Upper lobe of left lung (tissue), 4 donors: ENCODE measurements at regions not wholly inside any gene's neighbourhood (a gene's known extent, or its start where the extent isn't known, plus 50 kb on each side); places are given as distances from the start of the nearest gene placed in this dataset.

ENCODE experiments used
- EP300 ChIP-seq, 4 donors: sonication (generic); formaldehyde crosslinking; IDR thresholded peaks; one replicate each; pipeline ENCODE4 v1.5.1; 2017; ENCODE audit warnings: antibody characterized with exemption in 4 of 4, control low read depth in 2 of 4
- POLR2A ChIP-seq, 4 donors: fragments of 450-650 bp; IDR thresholded peaks; one replicate each; pipeline ENCODE4 v1.5.1; 2016 to 2017; ENCODE audit warnings: antibody characterized with exemption in 4 of 4, mild to moderate bottlenecking in 2 of 4

DNA sequence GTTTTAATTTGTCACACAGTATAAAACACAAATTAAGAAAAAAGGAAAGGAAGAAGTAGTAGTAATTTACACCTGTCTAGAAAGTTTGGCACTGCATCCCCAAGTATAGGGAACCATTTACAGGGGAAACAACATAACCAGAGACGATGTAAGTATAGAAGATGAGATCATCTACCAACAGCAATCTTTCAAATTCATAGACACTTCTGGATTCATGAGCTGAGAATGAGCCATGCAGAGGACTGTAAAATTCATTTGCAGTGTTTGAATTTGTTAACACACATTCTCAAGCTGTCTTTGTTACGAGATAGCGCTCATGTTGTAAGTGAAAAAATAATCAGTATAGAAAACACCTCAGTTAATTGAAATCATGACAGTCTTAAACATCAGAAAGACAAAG lies 337.0 kb upstream of the MEOX2 start:
- TF ChIP-seq POLR2A (IDR thresholded peaks at IDR 0.05) (no peak), EP300 (IDR thresholded peaks at IDR 0.05) (no peak)
